ENCODE measurements at regions not wholly inside any gene's neighbourhood (a gene's known extent, or its start where the extent isn't known, plus 50 kb on each side); places are given as distances from the start of the nearest gene placed in this dataset.
"Not testable (repeated sequence)": the region's sequence is repeated elsewhere in the genome, so short reads cannot be mapped to it uniquely, and the experiment has no call there.

DNA sequence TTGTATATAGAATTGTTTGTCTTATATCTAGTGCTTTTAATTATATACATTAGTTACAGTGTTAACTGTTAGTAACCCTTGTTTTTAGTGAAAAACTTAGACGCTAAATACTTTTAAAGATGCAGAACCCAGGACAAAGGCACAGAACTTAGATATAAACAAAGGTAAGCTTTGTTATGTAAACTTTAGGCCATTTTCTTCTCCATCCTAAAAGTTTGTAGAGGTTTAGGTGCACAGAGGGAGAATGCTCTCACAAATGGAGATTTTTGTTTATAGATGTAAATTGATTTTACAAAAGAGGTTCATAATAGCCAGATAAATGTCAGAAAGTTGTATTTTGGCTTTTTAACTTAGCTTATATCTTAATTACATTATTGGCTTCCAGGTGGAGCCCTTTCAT is 490.5 kb upstream of the LRRC7 start:
- Mint-ChIP-seq H3K27ac (no peak overlapping the region), H3K4me1 (no peaks in the 10 kb centered on the region), H3K27me3 (ENCODE audit: low read depth in 3 of 3) (peaks cover 0 to 2% (median 0%) of the 10 kb centered on the region in 3 donors), H3K4me3 (no peak overlapping the region), H3K36me3 (no peaks in the 10 kb centered on the region), H3K9me3 (peaks cover 5 to 53% (median 13%) of the 10 kb centered on the region in 6 donors)
- no peak for DNase-seq

GRCh38 chr1:69077633-69078032 is 490.1 kb upstream of the LRRC7 start:
- H3K27me3 Mint-ChIP-seq (ENCODE audit: low read depth in 3 of 3), result peaks cover 0 to 2% (median 0%) of the 10 kb centered on the region in 3 donors
- H3K9me3 Mint-ChIP-seq, result peaks cover 2 to 51% (median 13%) of the 10 kb centered on the region in 6 donors

GRCh38 chr1:69081668-69082067 is 486.1 kb upstream of the LRRC7 start:
- peaks cover 12 to 42% (median 13%) of the 10 kb centered on the region in 6 donors for H3K9me3 Mint-ChIP-seq
- DNase-seq, result no peak
- H3K27ac Mint-ChIP-seq, result no peak overlapping the region
- H3K36me3 Mint-ChIP-seq, result no peaks in the 10 kb centered on the region
- peaks cover 0 to 1% (median 0%) of the 10 kb centered on the region in 3 donors for H3K27me3 Mint-ChIP-seq (ENCODE audit: low read depth in 3 of 3)
- no peaks in the 10 kb centered on the region for H3K4me1 Mint-ChIP-seq
- no peak overlapping the region for H3K4me3 Mint-ChIP-seq

More at GRCh38 chr1:69077633-69078032, 490.1 kb upstream of the LRRC7 start:
- H3K36me3 Mint-ChIP-seq, result no peaks in the 10 kb centered on the region
- no peak overlapping the region for H3K4me3 Mint-ChIP-seq
- H3K27ac Mint-ChIP-seq, result no peak overlapping the region
- DNase-seq, result no peak
- no peaks in the 10 kb centered on the region for H3K4me1 Mint-ChIP-seq

- Mint-ChIP-seq H3K4me3 (no peak overlapping the region), H3K9me3 (peaks cover 12 to 45% (median 14%) of the 10 kb centered on the region in 6 donors), H3K27ac (no peak overlapping the region), H3K36me3 (no peaks in the 10 kb centered on the region), H3K27me3 (ENCODE audit: low read depth in 3 of 3) (no peaks in the 10 kb centered on the region), H3K4me1 (no peaks in the 10 kb centered on the region)
- DNase-seq, result no peak
Measured at GRCh38 chr1:69082312-69082711, 485.4 kb upstream of the LRRC7 start.

- Mint-ChIP-seq H3K27me3 (ENCODE audit: low read depth in 3 of 3) (no peaks in the 10 kb centered on the region), H3K27ac (no peak overlapping the region), H3K4me3 (no peak overlapping the region), H3K9me3 (peaks cover 12 to 41% (median 23%) of the 10 kb centered on the region in 6 donors), H3K36me3 (no peaks in the 10 kb centered on the region), H3K4me1 (no peaks in the 10 kb centered on the region)
- DNase-seq, result no peak
Measured at GRCh38 chr1:69086148-69086547, 481.6 kb upstream of the LRRC7 start.

DNA sequence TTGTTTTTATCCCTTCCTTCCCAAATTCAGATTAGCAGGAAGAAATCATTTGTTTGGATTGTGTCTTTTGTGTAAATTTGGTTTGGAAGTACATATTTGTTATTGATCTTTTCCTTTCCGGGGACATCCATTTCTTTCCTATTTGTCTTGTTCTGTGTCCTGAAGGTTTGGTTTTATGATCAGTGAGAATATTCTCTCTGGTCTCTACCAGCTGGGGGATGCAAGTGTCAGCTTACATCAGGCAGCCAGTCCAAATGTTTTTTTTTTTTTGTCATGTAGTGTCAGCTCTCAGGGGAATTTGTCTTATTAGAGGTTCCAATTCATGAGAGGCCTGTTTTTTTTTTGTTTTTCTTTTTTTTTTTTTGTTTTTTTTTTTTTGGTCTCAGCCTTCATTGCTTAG is 479.2 kb upstream of the LRRC7 start:
- Mint-ChIP-seq H3K36me3 (no peaks in the 10 kb centered on the region), H3K4me3 (no peak overlapping the region), H3K4me1 (no peaks in the 10 kb centered on the region), H3K9me3 (peaks cover 16 to 44% (median 22%) of the 10 kb centered on the region in 6 donors), H3K27me3 (ENCODE audit: low read depth in 3 of 3) (no peaks in the 10 kb centered on the region), H3K27ac (no peak overlapping the region)
- no peak for DNase-seq

GRCh38 chr1:69090170-69090569 is 477.6 kb upstream of the LRRC7 start:
- H3K4me1 Mint-ChIP-seq, result no peaks in the 10 kb centered on the region
- H3K4me3 Mint-ChIP-seq, result no peak overlapping the region
- no peak for DNase-seq
- H3K36me3 Mint-ChIP-seq, result no peaks in the 10 kb centered on the region
- no peak overlapping the region for H3K27ac Mint-ChIP-seq
- no peaks in the 10 kb centered on the region for H3K27me3 Mint-ChIP-seq (ENCODE audit: low read depth in 3 of 3)
- H3K9me3 Mint-ChIP-seq, result peaks cover 12 to 47% (median 21%) of the 10 kb centered on the region in 6 donors

DNA sequence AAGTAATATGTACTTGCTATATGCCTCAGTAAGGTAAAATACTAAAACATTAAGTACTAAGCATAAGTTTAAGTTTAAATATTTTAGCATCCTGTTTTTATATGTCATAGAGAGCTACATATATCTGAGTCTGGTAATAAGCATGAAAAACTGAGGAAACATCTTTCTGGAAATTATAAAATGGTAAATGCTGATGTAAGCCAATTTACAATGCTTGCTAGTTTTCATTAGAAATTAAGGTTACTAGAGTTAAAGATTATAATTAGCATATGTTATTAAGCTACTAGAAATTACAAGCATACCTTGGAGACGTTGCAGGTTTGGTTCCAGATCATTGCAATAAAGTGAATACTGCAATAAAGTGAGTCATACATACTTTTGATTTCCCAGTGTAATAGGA is 477.0 kb upstream of the LRRC7 start:
- H3K27ac Mint-ChIP-seq, result no peak overlapping the region
- peaks cover 12 to 48% (median 20%) of the 10 kb centered on the region in 6 donors for H3K9me3 Mint-ChIP-seq
- H3K4me1 Mint-ChIP-seq, result no peaks in the 10 kb centered on the region
- no peaks in the 10 kb centered on the region for H3K27me3 Mint-ChIP-seq (ENCODE audit: low read depth in 3 of 3)
- no peak for DNase-seq
- H3K4me3 Mint-ChIP-seq, result no peak overlapping the region
- H3K36me3 Mint-ChIP-seq, result no peaks in the 10 kb centered on the region

GRCh38 chr1:69102058-69102457 is 465.7 kb upstream of the LRRC7 start:
- H3K27ac Mint-ChIP-seq; H3K27me3 Mint-ChIP-seq (ENCODE audit: low read depth in 3 of 3); H3K4me3 Mint-ChIP-seq; H3K36me3 Mint-ChIP-seq; DNase-seq; H3K4me1 Mint-ChIP-seq: not testable (repeated sequence)
- H3K9me3 Mint-ChIP-seq, result peaks cover 8 to 48% (median 29%) of the 10 kb centered on the region in 6 donors

DNA sequence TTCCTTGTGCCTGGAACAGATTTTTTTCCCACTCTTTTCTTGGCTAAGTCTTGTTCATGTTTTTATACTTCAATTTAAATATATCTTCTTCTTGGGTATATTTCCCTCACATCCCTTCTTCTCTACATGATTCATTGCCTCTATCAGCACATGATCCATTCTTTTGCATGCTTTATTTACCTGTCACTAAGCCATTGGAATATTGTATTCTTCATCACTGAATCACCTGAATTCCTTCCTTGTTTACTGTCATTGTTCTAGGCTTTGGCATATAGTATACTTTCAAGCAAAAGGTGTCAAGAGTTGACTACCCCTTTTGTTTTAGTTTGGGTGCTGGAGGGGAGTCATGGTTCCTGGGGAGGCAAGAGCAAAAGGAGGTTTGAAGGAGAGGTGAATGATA is 464.5 kb upstream of the LRRC7 start:
- Mint-ChIP-seq H3K9me3 (peaks cover 11 to 55% (median 36%) of the 10 kb centered on the region in 6 donors), H3K36me3 (no peaks in the 10 kb centered on the region), H3K27me3 (ENCODE audit: low read depth in 3 of 3) (peaks cover 0 to 2% (median 0%) of the 10 kb centered on the region in 3 donors), H3K27ac (no peak overlapping the region), H3K4me3 (no peak overlapping the region), H3K4me1 (no peaks in the 10 kb centered on the region)
- no peak for DNase-seq

- no peaks in the 10 kb centered on the region for H3K4me1 Mint-ChIP-seq
- no peak overlapping the region for H3K4me3 Mint-ChIP-seq
- no peak overlapping the region for H3K27ac Mint-ChIP-seq
- no peak for DNase-seq
- H3K36me3 Mint-ChIP-seq, result no peaks in the 10 kb centered on the region
- H3K27me3 Mint-ChIP-seq (ENCODE audit: low read depth in 3 of 3), result peaks cover 0 to 2% (median 0%) of the 10 kb centered on the region in 3 donors
- peaks cover 11 to 55% (median 36%) of the 10 kb centered on the region in 6 donors for H3K9me3 Mint-ChIP-seq
Measured at GRCh38 chr1:69103705-69104385, 463.9 kb upstream of the LRRC7 start.

GRCh38 chr1:69104894-69105293 is 462.8 kb upstream of the LRRC7 start:
- Mint-ChIP-seq H3K4me1 (no peaks in the 10 kb centered on the region), H3K9me3 (peaks cover 11 to 52% (median 31%) of the 10 kb centered on the region in 6 donors), H3K27ac (no peak overlapping the region), H3K36me3 (no peaks in the 10 kb centered on the region), H3K4me3 (no peak overlapping the region), H3K27me3 (ENCODE audit: low read depth in 3 of 3) (peaks cover 0 to 2% (median 0%) of the 10 kb centered on the region in 3 donors)
- DNase-seq, result no peak

DNA sequence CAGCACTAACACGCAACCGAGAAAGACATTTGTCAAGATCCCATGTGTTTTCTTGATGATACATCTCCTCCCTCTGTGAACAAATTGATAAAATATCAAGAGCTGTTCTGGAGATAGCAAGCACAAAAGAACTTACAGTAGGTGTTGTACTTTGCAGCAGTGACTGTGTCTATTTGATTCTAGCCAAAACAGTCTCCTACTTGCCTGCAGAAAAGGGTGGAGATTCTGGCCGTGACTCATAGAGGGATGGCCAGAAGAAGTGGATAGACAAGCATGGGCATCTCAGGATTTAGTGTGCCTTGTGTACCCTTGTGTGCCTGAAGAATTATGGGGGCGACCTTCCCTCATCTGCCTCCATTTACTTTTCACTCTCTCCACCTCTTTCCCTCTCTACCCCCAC is 458.4 kb upstream of the LRRC7 start:
- H3K27ac Mint-ChIP-seq, result no peak overlapping the region
- no peaks in the 10 kb centered on the region for H3K36me3 Mint-ChIP-seq
- DNase-seq, result no peak
- no peak overlapping the region for H3K4me3 Mint-ChIP-seq
- H3K4me1 Mint-ChIP-seq, result no peaks in the 10 kb centered on the region
- peaks cover 7 to 59% (median 18%) of the 10 kb centered on the region in 6 donors for H3K9me3 Mint-ChIP-seq
- H3K27me3 Mint-ChIP-seq (ENCODE audit: low read depth in 3 of 3), result no peaks in the 10 kb centered on the region

GRCh38 chr1:69110851-69111250 is 456.9 kb upstream of the LRRC7 start:
- Mint-ChIP-seq H3K27me3 (ENCODE audit: low read depth in 3 of 3) (no peaks in the 10 kb centered on the region), H3K4me1 (no peaks in the 10 kb centered on the region), H3K4me3 (no peak overlapping the region), H3K9me3 (peaks cover 7 to 55% (median 19%) of the 10 kb centered on the region in 6 donors), H3K36me3 (no peaks in the 10 kb centered on the region), H3K27ac (no peak overlapping the region)
- DNase-seq, result no peak

Data from immature natural killer cell (primary cell).